ENCODE measurements at regions not wholly inside any gene's neighbourhood (a gene's known extent, or its start where the extent isn't known, plus 50 kb on each side); places are given as distances from the start of the nearest gene placed in this dataset.
"Not testable (repeated sequence)": the region's sequence is repeated elsewhere in the genome, so short reads cannot be mapped to it uniquely, and the experiment has no call there.

DNA sequence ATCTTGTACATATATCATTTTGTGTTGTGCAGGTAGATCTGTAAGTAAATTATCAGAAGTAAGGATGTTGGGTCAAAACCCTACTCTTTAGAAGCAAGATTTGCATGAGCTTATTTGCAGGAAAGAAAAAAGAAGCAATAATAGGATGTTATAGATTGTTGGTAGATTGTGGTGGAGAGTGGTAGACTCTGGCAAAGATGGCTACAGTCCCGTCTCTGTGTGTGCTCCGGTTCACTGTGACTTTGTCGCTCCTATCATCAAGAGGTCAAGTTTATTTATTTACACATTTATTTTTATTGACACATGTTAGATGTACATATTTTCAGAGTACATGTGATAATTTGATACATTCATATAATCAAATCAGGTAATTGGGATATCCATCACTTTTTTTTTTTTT is 81.0 kb upstream of the NDUFV2 start:
- Histone ChIP-seq H3K79me2 (no peaks in the 10 kb centered on the region), H3K4me3 (ENCODE audit: low read depth, low read length) (no peak overlapping the region), H2AFZ (no peak overlapping the region), H3K27ac (no peak overlapping the region), H3K9me3 (ENCODE audit: control insufficient read depth, low read length) (no peaks in the 10 kb centered on the region), H3K36me3 (ENCODE audit: control insufficient read depth, insufficient read depth, low read length) (no peaks in the 10 kb centered on the region), H3K4me1 (no peaks in the 10 kb centered on the region), H3K9ac (no peak overlapping the region), H3K27me3 (ENCODE audit: control insufficient read depth, insufficient read depth, low read length) (no peaks in the 10 kb centered on the region), H3K4me2 (ENCODE audit: low read length) (no peak overlapping the region)
- TF ChIP-seq, protein P1, sequence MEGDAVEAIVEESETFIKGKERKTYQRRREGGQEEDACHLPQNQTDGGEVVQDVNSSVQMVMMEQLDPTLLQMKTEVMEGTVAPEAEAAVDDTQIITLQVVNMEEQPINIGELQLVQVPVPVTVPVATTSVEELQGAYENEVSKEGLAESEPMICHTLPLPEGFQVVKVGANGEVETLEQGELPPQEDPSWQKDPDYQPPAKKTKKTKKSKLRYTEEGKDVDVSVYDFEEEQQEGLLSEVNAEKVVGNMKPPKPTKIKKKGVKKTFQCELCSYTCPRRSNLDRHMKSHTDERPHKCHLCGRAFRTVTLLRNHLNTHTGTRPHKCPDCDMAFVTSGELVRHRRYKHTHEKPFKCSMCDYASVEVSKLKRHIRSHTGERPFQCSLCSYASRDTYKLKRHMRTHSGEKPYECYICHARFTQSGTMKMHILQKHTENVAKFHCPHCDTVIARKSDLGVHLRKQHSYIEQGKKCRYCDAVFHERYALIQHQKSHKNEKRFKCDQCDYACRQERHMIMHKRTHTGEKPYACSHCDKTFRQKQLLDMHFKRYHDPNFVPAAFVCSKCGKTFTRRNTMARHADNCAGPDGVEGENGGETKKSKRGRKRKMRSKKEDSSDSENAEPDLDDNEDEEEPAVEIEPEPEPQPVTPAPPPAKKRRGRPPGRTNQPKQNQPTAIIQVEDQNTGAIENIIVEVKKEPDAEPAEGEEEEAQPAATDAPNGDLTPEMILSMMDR (IDR thresholded peaks at IDR 0.05) = no peak

GRCh38 chr18:9022397-9023155 is 79.9 kb upstream of the NDUFV2 start:
- Histone ChIP-seq H3K27ac (no peak overlapping the region), H3K4me3 (ENCODE audit: low read depth, low read length) (no peak overlapping the region)

GRCh38 chr18:9024031-9024646 is 78.4 kb upstream of the NDUFV2 start:
- not testable (repeated sequence) for H3K4me3 ChIP-seq (ENCODE audit: low read depth, low read length); H2AFZ ChIP-seq; H3K27ac ChIP-seq; H3K79me2 ChIP-seq; H3K9me3 ChIP-seq (ENCODE audit: control insufficient read depth, low read length); H3K9ac ChIP-seq; H3K36me3 ChIP-seq (ENCODE audit: control insufficient read depth, insufficient read depth, low read length); H3K27me3 ChIP-seq (ENCODE audit: control insufficient read depth, insufficient read depth, low read length); H3K4me1 ChIP-seq; H3K4me2 ChIP-seq (ENCODE audit: low read length)

More at GRCh38 chr18:9022397-9023155, 79.9 kb upstream of the NDUFV2 start:
- Histone ChIP-seq H3K36me3 (ENCODE audit: control insufficient read depth, insufficient read depth, low read length) (no peaks in the 10 kb centered on the region), H3K27me3 (ENCODE audit: control insufficient read depth, insufficient read depth, low read length) (no peaks in the 10 kb centered on the region), H3K79me2 (no peaks in the 10 kb centered on the region), H2AFZ (no peak overlapping the region), H3K4me1 (no peaks in the 10 kb centered on the region), H3K4me2 (ENCODE audit: low read length) (no peak overlapping the region), H3K9me3 (ENCODE audit: control insufficient read depth, low read length) (no peaks in the 10 kb centered on the region), H3K9ac (no peak overlapping the region)
- TF ChIP-seq, protein P1 (IDR thresholded peaks at IDR 0.05) = no peak

DNA sequence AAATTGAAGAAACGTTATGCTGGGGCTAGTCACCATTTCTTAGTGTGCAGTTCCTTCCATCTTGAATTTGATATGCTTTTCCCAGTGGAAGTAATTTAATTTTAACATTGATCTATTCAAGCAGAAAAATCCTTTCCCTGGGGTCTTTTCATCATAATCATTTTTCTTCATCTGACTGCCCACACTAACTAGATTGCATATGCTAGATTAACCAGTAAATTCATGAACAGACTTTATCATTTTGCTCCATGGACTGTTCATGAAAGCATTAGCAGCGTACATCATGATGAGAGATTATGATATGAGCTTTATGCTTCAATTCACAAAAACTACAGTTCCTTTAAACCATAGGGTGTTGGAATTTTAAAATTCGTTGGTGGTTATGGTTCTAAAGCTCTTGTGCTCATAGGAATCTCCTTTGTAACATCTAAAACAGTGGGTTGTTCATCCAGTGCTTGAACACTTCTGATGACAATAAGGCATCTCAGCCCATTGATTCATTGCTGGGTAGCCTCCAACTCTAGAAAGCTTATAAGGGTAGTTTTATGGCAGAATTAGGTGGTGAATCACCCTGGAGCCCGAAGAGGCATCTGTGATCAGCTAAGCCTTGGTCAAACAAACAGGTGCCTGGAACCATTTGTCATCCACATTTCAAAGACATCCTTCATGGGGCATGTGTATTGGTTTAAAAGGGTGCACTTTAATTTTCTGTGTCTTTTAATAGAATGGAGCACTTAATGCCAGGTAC is 77.2 kb upstream of the NDUFV2 start:
- Histone ChIP-seq H3K27ac (no peak overlapping the region), H3K4me2 (ENCODE audit: low read length) (no peak overlapping the region), H3K9ac (no peak overlapping the region), H3K9me3 (ENCODE audit: control insufficient read depth, low read length) (no peaks in the 10 kb centered on the region), H3K36me3 (ENCODE audit: control insufficient read depth, insufficient read depth, low read length) (no peaks in the 10 kb centered on the region), H2AFZ (no peak overlapping the region), H3K27me3 (ENCODE audit: control insufficient read depth, insufficient read depth, low read length) (no peaks in the 10 kb centered on the region), H3K4me3 (ENCODE audit: low read depth, low read length) (no peak overlapping the region), H3K4me1 (no peaks in the 10 kb centered on the region), H3K79me2 (no peaks in the 10 kb centered on the region)
- TF ChIP-seq, protein P1 (IDR thresholded peaks at IDR 0.05) = no peak

- H3K9ac ChIP-seq = no peak overlapping the region
- no peak overlapping the region for H2AFZ ChIP-seq
- TF ChIP-seq, protein P1 (IDR thresholded peaks at IDR 0.05) = no peak
- H3K4me1 ChIP-seq = no peaks in the 10 kb centered on the region
- no peaks in the 10 kb centered on the region for H3K79me2 ChIP-seq
- H3K9me3 ChIP-seq (ENCODE audit: control insufficient read depth, low read length) = no peaks in the 10 kb centered on the region
- no peak overlapping the region for H3K27ac ChIP-seq
- H3K4me3 ChIP-seq (ENCODE audit: low read depth, low read length) = no peak overlapping the region
- no peaks in the 10 kb centered on the region for H3K27me3 ChIP-seq (ENCODE audit: control insufficient read depth, insufficient read depth, low read length)
- no peak overlapping the region for H3K4me2 ChIP-seq (ENCODE audit: low read length)
- H3K36me3 ChIP-seq (ENCODE audit: control insufficient read depth, insufficient read depth, low read length) = no peaks in the 10 kb centered on the region
These were observed 73.4 kb upstream of the NDUFV2 start for GRCh38 chr18:9029131-9029530.

Measured in parathyroid adenoma (tissue), 2 donors.